GM21723 (cell line): ENCODE measurements at regions not wholly inside any gene's neighbourhood (a gene's known extent, or its start where the extent isn't known, plus 50 kb on each side); places are given as distances from the start of the nearest gene placed in this dataset.

Experiments
- ATAC-seq: cut with Tn5 transposase; IDR thresholded peaks from one replicate; pipeline ENCODE4 v1.9.1; 2021; ENCODE audit warnings: mild to moderate bottlenecking, moderate library complexity; ENCODE audit not compliant: unreplicated experiment

GRCh38 chr10:131620904-131621303 is 279.9 kb upstream of the PPP2R2D start:
- ATAC-seq, result no peak

- no peak for ATAC-seq
Measured at GRCh38 chr10:131621784-131622624, 278.8 kb upstream of the PPP2R2D start.

- no peak for ATAC-seq
Measured at GRCh38 chr10:131625041-131625440, 275.8 kb upstream of the PPP2R2D start.

GRCh38 chr10:131626274-131626673 is 274.5 kb upstream of the PPP2R2D start:
- no peak for ATAC-seq

GRCh38 chr10:131629026-131629770 is 271.6 kb upstream of the PPP2R2D start:
- no peak for ATAC-seq

- no peak for ATAC-seq
Measured at GRCh38 chr10:131630772-131631258, 270.0 kb upstream of the PPP2R2D start.

- no peak for ATAC-seq
Measured at GRCh38 chr10:131631619-131632018, 269.2 kb upstream of the PPP2R2D start.

GRCh38 chr10:131635564-131636015 is 265.2 kb upstream of the PPP2R2D start:
- ATAC-seq, result no peak

- ATAC-seq, result no peak
Measured at GRCh38 chr10:131636116-131636515, 264.7 kb upstream of the PPP2R2D start.

- no peak for ATAC-seq
Measured at GRCh38 chr10:131636841-131637724, 263.7 kb upstream of the PPP2R2D start.

- ATAC-seq, result no peak
Measured at GRCh38 chr10:131638049-131638879, 262.5 kb upstream of the PPP2R2D start.

- no peak for ATAC-seq
Measured at GRCh38 chr10:131638880-131639278, 261.9 kb upstream of the PPP2R2D start.

GRCh38 chr10:131640045-131640644 is 260.7 kb upstream of the PPP2R2D start:
- no peak for ATAC-seq

GRCh38 chr10:131641231-131641630 is 259.6 kb upstream of the PPP2R2D start:
- ATAC-seq, result peak; percentile 99

- ATAC-seq, result no peak
Measured at GRCh38 chr10:131641898-131642297, 258.9 kb upstream of the PPP2R2D start.

GRCh38 chr10:131642966-131643365 is 257.8 kb upstream of the PPP2R2D start:
- no peak for ATAC-seq

GRCh38 chr10:131644289-131644688 is 256.5 kb upstream of the PPP2R2D start:
- ATAC-seq, result no peak

GRCh38 chr10:131644864-131645658 is 255.7 kb upstream of the PPP2R2D start:
- no peak for ATAC-seq

GRCh38 chr10:131645756-131646155 is 255.1 kb upstream of the PPP2R2D start:
- ATAC-seq, result no peak
